CD4-positive, alpha-beta T cell treated with Interleukin-6 at 100 ng/mL for 8 hours (primary cell): ENCODE measurements at regions not wholly inside any gene's neighbourhood (a gene's known extent, or its start where the extent isn't known, plus 50 kb on each side); places are given as distances from the start of the nearest gene placed in this dataset.
"Not testable (repeated sequence)": the region's sequence is repeated elsewhere in the genome, so short reads cannot be mapped to it uniquely, and the experiment has no call there.

Experiments used
- DNase-seq: peaks from one replicate; pipeline ENCODE4 v3.0.0-alpha.2; 2020; ENCODE audit warnings: mixed read lengths, low spot score

GRCh38 chr6:154602296-154602695 is 91.8 kb upstream of the CNKSR3 start:
- no peak for DNase-seq

GRCh38 chr6:154602708-154603107 is 92.2 kb upstream of the CNKSR3 start:
- no peak for DNase-seq

GRCh38 chr6:154604119-154604518 is 93.6 kb upstream of the CNKSR3 start:
- no peak for DNase-seq

- no peak for DNase-seq
Observed at GRCh38 chr6:154605178-154605881, 94.8 kb upstream of the CNKSR3 start.

GRCh38 chr6:154605882-154606370 is 95.4 kb upstream of the CNKSR3 start:
- DNase-seq = no peak

GRCh38 chr6:154606457-154606856 is 96.0 kb upstream of the CNKSR3 start:
- DNase-seq = peak; percentile 11

- no peak for DNase-seq
Observed at GRCh38 chr6:154606860-154607259, 96.4 kb upstream of the CNKSR3 start.

- DNase-seq = no peak
Observed at GRCh38 chr6:154611241-154611640, 100.8 kb upstream of the CNKSR3 start.

- no peak for DNase-seq
Observed at GRCh38 chr6:154611847-154612246, 101.4 kb upstream of the CNKSR3 start.

GRCh38 chr6:154613137-154613676 is 102.7 kb upstream of the CNKSR3 start:
- no peak for DNase-seq

GRCh38 chr6:154614101-154614500 is 103.6 kb upstream of the CNKSR3 start:
- no peak for DNase-seq

- no peak for DNase-seq
Observed at GRCh38 chr6:154614641-154615040, 104.2 kb upstream of the CNKSR3 start.

- no peak for DNase-seq
Observed at GRCh38 chr6:154615483-154616025, 105.1 kb upstream of the CNKSR3 start.

- no peak for DNase-seq
Observed at GRCh38 chr6:154617175-154617574, 106.7 kb upstream of the CNKSR3 start.

- DNase-seq = no peak
Observed at GRCh38 chr6:154619146-154619545, 108.7 kb upstream of the CNKSR3 start.

- no peak for DNase-seq
Observed at GRCh38 chr6:154621686-154622085, 111.2 kb upstream of the CNKSR3 start.

GRCh38 chr6:154622618-154623336 is 110.4 kb upstream of the SCAF8 start:
- no peak for DNase-seq

GRCh38 chr6:154623391-154623790 is 109.8 kb upstream of the SCAF8 start:
- no peak for DNase-seq

- DNase-seq = no peak
Observed at GRCh38 chr6:154624038-154624599, 109.1 kb upstream of the SCAF8 start.

- not testable (repeated sequence) for DNase-seq
Observed at GRCh38 chr6:154624727-154625126, 108.5 kb upstream of the SCAF8 start.

GRCh38 chr6:154625721-154626120 is 107.5 kb upstream of the SCAF8 start:
- no peak for DNase-seq

- DNase-seq = no peak
Observed at GRCh38 chr6:154629127-154629526, 104.1 kb upstream of the SCAF8 start.

GRCh38 chr6:154632119-154632518 is 101.1 kb upstream of the SCAF8 start:
- no peak for DNase-seq
